Omental fat pad (tissue), 3 donors: ENCODE measurements at regions not wholly inside any gene's neighbourhood (a gene's known extent, or its start where the extent isn't known, plus 50 kb on each side); places are given as distances from the start of the nearest gene placed in this dataset.

ENCODE experiments used
- ATAC-seq: fragments of 150-250 bp; one replicate; pipeline ENCODE4 v1.9.1; 2016; ENCODE audit warnings: mild to moderate bottlenecking, moderate library complexity; ENCODE audit not compliant: low FRiP score
- DNase-seq: peaks from one replicate; pipeline ENCODE4 v3.0.0-alpha.2; 2019; ENCODE audit warnings: low spot score
- CTCF ChIP-seq, 3 donors: fragments of 450-650 bp; IDR thresholded peaks; one replicate each; pipeline ENCODE4 v1.5.1; 2016 to 2017; ENCODE audit warnings: antibody characterized with exemption in 3 of 3, mild to moderate bottlenecking in 3 of 3, moderate library complexity in 2 of 3

GRCh38 chr5:5658889-5659465 lies 236.5 kb downstream of the ICE1 start:
- ATAC-seq, result no peak
- DNase-seq, result no peak
- TF ChIP-seq CTCF (IDR thresholded peaks at IDR 0.05), result no peak

- ATAC-seq, result peak; percentile 99
- TF ChIP-seq CTCF (IDR thresholded peaks at IDR 0.05), result no peak
- peak; percentile 29 for DNase-seq
Measured at GRCh38 chr5:5658226-5658625, 235.7 kb downstream of the ICE1 start.

GRCh38 chr5:5652181-5652580 lies 229.7 kb downstream of the ICE1 start:
- DNase-seq (no peak), ATAC-seq (no peak)
- no peak for TF ChIP-seq CTCF (IDR thresholded peaks at IDR 0.05)

- ATAC-seq, result no peak
- no peak for TF ChIP-seq CTCF (IDR thresholded peaks at IDR 0.05)
- DNase-seq, result no peak
Measured at GRCh38 chr5:5650949-5651348, 228.5 kb downstream of the ICE1 start.

GRCh38 chr5:5650242-5650641 lies 227.8 kb downstream of the ICE1 start:
- no peak for DNase-seq
- no peak for TF ChIP-seq CTCF (IDR thresholded peaks at IDR 0.05)
- no peak for ATAC-seq

GRCh38 chr5:5649641-5650040 lies 227.2 kb downstream of the ICE1 start:
- ATAC-seq (no peak), DNase-seq (no peak)
- no peak for TF ChIP-seq CTCF (IDR thresholded peaks at IDR 0.05)

GRCh38 chr5:5648694-5649093 lies 226.2 kb downstream of the ICE1 start:
- no peak for DNase-seq
- no peak for TF ChIP-seq CTCF (IDR thresholded peaks at IDR 0.05)
- no peak for ATAC-seq
